Body of pancreas (tissue), 4 donors: ENCODE measurements at regions not wholly inside any gene's neighbourhood (a gene's known extent, or its start where the extent isn't known, plus 50 kb on each side); places are given as distances from the start of the nearest gene placed in this dataset.
A peak's percentile ranks its signal among the peaks of the same experiment; 100 is the strongest.
"Not testable (repeated sequence)": the region's sequence is repeated elsewhere in the genome, so short reads cannot be mapped to it uniquely, and the experiment has no call there.

Experiments used
- ATAC-seq: fragments of 150-250 bp; one replicate; pipeline ENCODE4 v1.9.1; 2016
- DNase-seq, 4 donors: peaks; one replicate each; pipeline ENCODE4 v3.0.0-alpha.2; 2019
- H3K27ac ChIP-seq, 4 donors: fragments of 200-600 bp; sonication (generic); 1 replicate in 3 of 4; 2 replicates in 1 of 4; pipeline versions ENCODE4 v1.5.1 to v1.6.1; 2016 to 2019; ENCODE audit warnings: mild to moderate bottlenecking in 1 of 4, mixed read lengths in 1 of 4, moderate library complexity in 1 of 4
- H3K27me3 ChIP-seq, 2 donors: fragments of 200-600 bp; sonication (generic); one replicate each; pipeline ENCODE4 v1.6.0; 2016; ENCODE audit warnings: mild to moderate bottlenecking in 1 of 2
- H3K36me3 ChIP-seq, 2 donors: fragments of 200-600 bp; sonication (generic); replicated peaks in 1 of 2; 2 replicates each; pipeline ENCODE4 v1.5.1; 2016; ENCODE audit warnings: low read depth in 2 of 2; ENCODE audit not compliant: insufficient read depth in 1 of 2
- H3K4me1 ChIP-seq: fragments of 200-600 bp; sonication (generic); one replicate; pipeline ENCODE4 v1.6.0; 2016
- H3K4me3 ChIP-seq, 2 donors: fragments of 200-600 bp; sonication (generic); 1 replicate in 1 of 2; 2 replicates in 1 of 2; pipeline ENCODE4 v1.5.1; 2016 to 2019
- H3K9me3 ChIP-seq, 3 donors: fragments of 200-600 bp; sonication (generic); 1 replicate in 2 of 3; 2 replicates in 1 of 3; pipeline ENCODE4 v1.5.1; 2016
- POLR2A ChIP-seq, 3 donors: fragments of 450-650 bp; IDR thresholded peaks; one replicate each; pipeline ENCODE4 v1.6.1; 2016; ENCODE audit warnings: antibody characterized with exemption in 3 of 3, mild to moderate bottlenecking in 2 of 3
- WGBS, 2 donors: methylation state at CpG; one replicate each; pipeline ENCODE4 v1.1.5; 2017; 5-methylcytosine and 5-hydroxymethylcytosine counted together
- intact Hi-C: fragments of 100-400 bp; cut with DNase I; formaldehyde crosslinking; loops from one replicate; pipeline ENCODE4 v1.15.1; 2023
- TF ChIP-seq, protein P1 (sequence below), 7 experiments: fragments of 450-650 bp in 4 of 7; fragments of 200-600 bp in 3 of 7; sonication (generic) in 3 of 7; IDR thresholded peaks; one replicate each; pipeline ENCODE4 v1.5.1; 2016 to 2019; ENCODE audit warnings: antibody characterized with exemption in 7 of 7

DNA sequence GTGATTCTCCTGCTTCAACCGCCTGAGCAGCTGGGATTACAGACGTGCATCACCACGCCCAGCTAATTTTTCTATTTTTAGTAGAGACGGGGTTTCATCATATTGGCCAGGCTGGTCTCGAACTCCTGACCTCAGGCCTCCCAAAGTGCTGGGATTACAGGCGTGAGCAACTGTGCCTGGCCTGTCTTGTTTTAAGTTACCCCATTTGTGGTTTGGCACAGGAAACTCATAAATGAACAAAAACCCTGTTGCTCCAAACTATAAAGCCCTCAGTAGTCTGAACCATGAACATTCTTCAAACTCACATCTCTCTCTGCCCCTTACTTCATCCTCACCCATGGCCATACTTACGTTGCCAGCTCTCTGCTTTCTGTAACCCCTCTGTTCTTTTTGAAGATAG lies 61.7 kb downstream of the RHOU start:
- intact Hi-C loops, ATAC-seq, H3K36me3 ChIP-seq, H3K4me1 ChIP-seq, H3K27ac ChIP-seq, H3K27me3 ChIP-seq, H3K4me3 ChIP-seq, H3K9me3 ChIP-seq, DNase-seq: not testable (repeated sequence)
- WGBS, 2 donors = 90% methylated on average over 7 of the region's 7 CpGs

DNA sequence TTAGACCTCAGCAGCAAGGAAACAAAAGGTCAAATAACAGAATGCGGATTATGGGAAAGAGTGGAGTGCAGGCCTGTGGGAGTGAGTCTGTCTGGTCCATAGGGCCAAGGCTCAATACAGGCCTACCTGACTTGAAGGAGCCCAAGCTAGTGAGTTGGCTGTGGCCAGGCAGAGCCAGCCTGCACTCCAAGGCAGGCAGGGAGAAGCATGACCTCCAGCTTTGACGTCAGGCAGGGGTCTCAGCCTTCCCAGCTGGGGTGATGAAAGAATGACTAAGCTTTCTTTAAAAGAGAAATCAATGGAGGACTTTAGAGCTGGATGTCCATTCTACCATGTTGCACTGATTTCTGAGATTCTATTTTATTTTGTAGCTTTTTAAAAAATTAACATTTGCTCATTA lies 62.8 kb downstream of the RHOU start:
- no peak for ATAC-seq
- Histone ChIP-seq H3K4me1 (no peaks in the 10 kb centered on the region), H3K9me3 (no peaks in the 10 kb centered on the region), H3K36me3 (no peaks in the 10 kb centered on the region), H3K27me3 (no peaks in the 10 kb centered on the region), H3K27ac (no peak overlapping the region), H3K4me3 (no peak overlapping the region)
- TF ChIP-seq, protein P1, sequence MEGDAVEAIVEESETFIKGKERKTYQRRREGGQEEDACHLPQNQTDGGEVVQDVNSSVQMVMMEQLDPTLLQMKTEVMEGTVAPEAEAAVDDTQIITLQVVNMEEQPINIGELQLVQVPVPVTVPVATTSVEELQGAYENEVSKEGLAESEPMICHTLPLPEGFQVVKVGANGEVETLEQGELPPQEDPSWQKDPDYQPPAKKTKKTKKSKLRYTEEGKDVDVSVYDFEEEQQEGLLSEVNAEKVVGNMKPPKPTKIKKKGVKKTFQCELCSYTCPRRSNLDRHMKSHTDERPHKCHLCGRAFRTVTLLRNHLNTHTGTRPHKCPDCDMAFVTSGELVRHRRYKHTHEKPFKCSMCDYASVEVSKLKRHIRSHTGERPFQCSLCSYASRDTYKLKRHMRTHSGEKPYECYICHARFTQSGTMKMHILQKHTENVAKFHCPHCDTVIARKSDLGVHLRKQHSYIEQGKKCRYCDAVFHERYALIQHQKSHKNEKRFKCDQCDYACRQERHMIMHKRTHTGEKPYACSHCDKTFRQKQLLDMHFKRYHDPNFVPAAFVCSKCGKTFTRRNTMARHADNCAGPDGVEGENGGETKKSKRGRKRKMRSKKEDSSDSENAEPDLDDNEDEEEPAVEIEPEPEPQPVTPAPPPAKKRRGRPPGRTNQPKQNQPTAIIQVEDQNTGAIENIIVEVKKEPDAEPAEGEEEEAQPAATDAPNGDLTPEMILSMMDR (IDR thresholded peaks at IDR 0.05) = no peak
- no peak for TF ChIP-seq POLR2A (IDR thresholded peaks at IDR 0.05)
- 68 to 84% methylated on average over 2 of the region's 2 CpGs for WGBS, 2 donors
- no peak for DNase-seq
- intact Hi-C loops = no loop called here

DNA sequence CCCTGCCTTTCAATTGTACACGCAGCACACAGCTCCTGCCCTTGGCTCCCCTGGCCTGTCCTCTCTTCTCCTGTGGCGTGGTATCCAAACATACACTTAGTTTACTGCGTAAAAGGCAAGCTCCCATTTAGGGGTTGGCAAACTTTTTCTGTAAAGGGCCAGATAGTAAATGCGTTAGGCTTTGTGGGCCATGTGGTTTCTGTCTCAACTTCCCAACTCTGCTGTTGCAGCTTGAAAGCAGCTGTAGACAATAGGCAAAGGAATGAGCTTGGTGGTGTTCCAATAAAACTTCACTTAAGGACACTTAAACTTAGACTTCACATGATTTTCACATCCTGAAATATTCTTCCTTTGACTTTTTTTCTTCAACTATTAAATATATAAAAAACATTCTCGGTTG lies 63.3 kb downstream of the RHOU start:
- Histone ChIP-seq H3K27ac (no peak overlapping the region), H3K9me3 (no peaks in the 10 kb centered on the region), H3K4me3 (no peak overlapping the region), H3K36me3 (no peaks in the 10 kb centered on the region), H3K27me3 (no peaks in the 10 kb centered on the region), H3K4me1 (no peaks in the 10 kb centered on the region)
- 83 to 93% methylated on average over 5 of the region's 5 CpGs for WGBS, 2 donors
- TF ChIP-seq, protein P1 (IDR thresholded peaks at IDR 0.05) = no peak
- TF ChIP-seq POLR2A (IDR thresholded peaks at IDR 0.05) = no peak
- intact Hi-C loops = no loop called here
- DNase-seq = no peak
- ATAC-seq = no peak

DNA sequence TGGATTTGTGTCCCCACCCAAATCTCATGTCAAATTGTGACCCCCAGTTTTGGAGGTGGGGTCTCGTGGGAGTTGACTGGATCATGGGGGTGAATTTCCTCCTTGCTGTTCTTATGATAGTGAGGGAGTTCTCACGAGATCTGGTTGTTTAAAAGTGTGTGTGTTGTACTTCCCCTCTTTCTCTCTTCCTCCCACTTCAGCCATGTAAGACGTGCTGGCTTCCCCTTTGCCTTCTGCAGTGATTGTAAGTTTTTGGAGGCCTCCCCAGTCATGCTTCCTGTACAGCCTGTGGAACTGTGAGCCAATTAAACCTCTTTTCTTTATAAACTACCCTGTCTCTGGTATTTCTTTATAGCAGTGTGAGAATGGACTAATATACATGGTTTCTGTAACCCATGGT lies 64.6 kb downstream of the RHOU start:
- no peaks in the 10 kb centered on the region for H3K36me3 ChIP-seq
- no peaks in the 10 kb centered on the region for H3K27me3 ChIP-seq
- H3K4me1 ChIP-seq = no peaks in the 10 kb centered on the region
- no peak overlapping the region for H3K27ac ChIP-seq
- no peak overlapping the region for H3K4me3 ChIP-seq
- ATAC-seq (no peak), DNase-seq (no peak)
- WGBS, 2 donors = 44 to 48% methylated on average over 3 of the region's 3 CpGs
- H3K9me3 ChIP-seq = no peaks in the 10 kb centered on the region
- intact Hi-C loops = no loop called here
- TF ChIP-seq, protein P1 (IDR thresholded peaks at IDR 0.05) = no peak
- TF ChIP-seq POLR2A (IDR thresholded peaks at IDR 0.05) = no peak

DNA sequence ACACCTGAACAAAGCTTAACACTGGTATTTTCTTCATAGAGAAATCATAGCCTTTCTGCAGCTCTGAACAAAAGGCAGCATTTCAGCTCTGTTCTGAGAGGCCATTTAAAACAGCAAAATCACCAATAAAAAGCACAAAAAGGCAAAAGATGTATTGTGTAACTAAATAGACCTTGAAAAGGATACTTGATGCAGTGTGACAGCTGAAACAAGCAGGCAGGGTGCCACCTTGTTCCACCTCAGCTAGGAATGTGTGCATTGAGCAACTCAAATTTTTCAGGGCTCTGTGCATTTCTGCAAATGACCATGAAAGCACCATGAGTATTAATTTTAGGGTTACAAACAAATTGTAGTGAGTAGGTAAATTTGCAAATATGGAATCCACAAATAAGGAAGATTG lies 65.8 kb downstream of the RHOU start:
- H3K4me3 ChIP-seq = no peak overlapping the region
- no peak for TF ChIP-seq POLR2A (IDR thresholded peaks at IDR 0.05)
- TF ChIP-seq, protein P1 (IDR thresholded peaks at IDR 0.05) = no peak
- no peaks in the 10 kb centered on the region for H3K4me1 ChIP-seq
- H3K27ac ChIP-seq = no peak overlapping the region
- no peaks in the 10 kb centered on the region for H3K27me3 ChIP-seq
- DNase-seq = peak in 3 of 4 donors; percentile 22 to 25 (median 24)
- ATAC-seq = no peak
- intact Hi-C loops = no loop called here
- H3K36me3 ChIP-seq = no peaks in the 10 kb centered on the region
- H3K9me3 ChIP-seq = no peaks in the 10 kb centered on the region
